Rectal smooth muscle tissue (tissue), 1 donor: ENCODE measurements at regions not wholly inside any gene's neighbourhood (a gene's known extent, or its start where the extent isn't known, plus 50 kb on each side); places are given as distances from the start of the nearest gene placed in this dataset.

Experiments
- H3K27ac ChIP-seq: one replicate; pipeline ENCODE4 v1.7.0; 2013; ENCODE audit warnings: low read depth, low read length, inconsistent platforms
- H3K27me3 ChIP-seq: one replicate; pipeline ENCODE4 v1.7.0; 2013; ENCODE audit warnings: low read length; ENCODE audit not compliant: control insufficient read depth, insufficient read depth
- H3K36me3 ChIP-seq: one replicate; pipeline ENCODE4 v1.7.0; 2013; ENCODE audit warnings: low read length; ENCODE audit not compliant: control insufficient read depth, insufficient read depth
- H3K4me1 ChIP-seq: one replicate; pipeline ENCODE4 v1.7.0; 2013; ENCODE audit warnings: low read length; ENCODE audit not compliant: control insufficient read depth, insufficient read depth
- H3K4me3 ChIP-seq: one replicate; pipeline ENCODE4 v1.7.0; 2013; ENCODE audit warnings: low read length
- H3K9ac ChIP-seq: one replicate; pipeline ENCODE4 v1.7.0; 2013; ENCODE audit warnings: low read length

DNA sequence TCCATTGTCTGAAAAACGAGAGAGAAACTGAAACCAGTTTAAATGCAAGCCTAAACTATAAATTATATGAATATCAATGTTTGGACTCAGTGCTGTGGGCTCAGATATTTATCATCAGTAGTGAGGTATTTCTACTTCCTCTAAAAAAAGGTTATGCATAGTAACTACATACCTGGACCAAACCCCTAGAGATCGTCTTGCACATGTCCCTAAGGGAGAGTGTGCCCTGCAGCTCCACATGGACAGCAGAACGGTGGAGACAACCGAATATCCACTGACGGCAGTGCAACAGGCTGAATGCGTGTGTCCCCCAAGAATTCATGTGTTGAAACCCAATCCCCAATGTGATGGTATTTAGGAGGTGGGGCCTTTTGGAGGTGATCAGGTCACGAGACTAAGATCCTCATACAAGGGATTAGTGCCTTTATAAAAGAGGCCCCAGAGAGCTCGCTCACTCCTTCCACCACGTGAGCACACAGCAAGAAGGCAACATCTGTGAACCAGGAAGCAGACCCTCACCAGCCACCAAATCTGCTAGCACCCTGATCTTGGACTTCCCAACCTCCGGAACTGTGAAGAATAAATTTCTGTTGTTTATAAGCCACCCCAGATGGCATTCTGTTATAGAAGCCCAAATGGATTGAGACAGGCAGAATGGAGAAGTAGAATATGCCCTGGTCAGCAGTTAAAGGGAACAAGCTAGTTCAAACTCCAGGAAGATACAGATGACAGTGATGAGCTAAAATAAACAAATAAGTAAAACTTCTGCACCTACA lies 208.4 kb downstream of the ANAPC1 start:
- Histone ChIP-seq H3K27me3 (no peaks in the 10 kb centered on the region), H3K9ac (no peak overlapping the region), H3K4me3 (no peak overlapping the region), H3K27ac (no peak overlapping the region), H3K4me1 (no peaks in the 10 kb centered on the region), H3K36me3 (no peaks in the 10 kb centered on the region)

DNA sequence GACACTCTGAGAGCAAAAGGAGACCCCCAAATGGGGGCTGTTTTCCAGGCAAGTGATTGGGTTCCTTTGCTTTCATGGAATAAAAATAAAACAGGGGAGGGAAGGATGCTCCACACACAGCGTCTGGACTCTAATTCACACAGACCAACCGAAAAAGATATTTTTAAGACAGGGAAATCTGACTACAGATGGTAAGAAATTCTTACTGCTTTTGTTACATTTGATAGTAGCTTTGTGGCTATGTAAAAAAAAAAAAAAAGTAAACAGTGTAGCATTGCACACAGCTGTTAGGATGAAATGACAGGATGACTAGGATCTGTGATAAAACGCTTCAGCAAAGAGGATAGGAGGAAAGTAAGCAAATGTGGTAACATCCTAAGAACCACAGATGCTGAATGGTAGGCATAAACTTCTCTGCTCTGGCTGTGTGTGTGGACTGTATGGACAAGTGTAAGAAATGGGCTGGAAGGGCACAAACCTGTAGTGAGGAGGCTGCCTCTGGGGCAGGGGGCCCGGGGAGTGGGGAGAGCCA lies 207.6 kb downstream of the ANAPC1 start:
- Histone ChIP-seq H3K4me1 (no peaks in the 10 kb centered on the region), H3K9ac (no peak overlapping the region), H3K36me3 (no peaks in the 10 kb centered on the region), H3K4me3 (no peak overlapping the region), H3K27ac (no peak overlapping the region), H3K27me3 (no peaks in the 10 kb centered on the region)

DNA sequence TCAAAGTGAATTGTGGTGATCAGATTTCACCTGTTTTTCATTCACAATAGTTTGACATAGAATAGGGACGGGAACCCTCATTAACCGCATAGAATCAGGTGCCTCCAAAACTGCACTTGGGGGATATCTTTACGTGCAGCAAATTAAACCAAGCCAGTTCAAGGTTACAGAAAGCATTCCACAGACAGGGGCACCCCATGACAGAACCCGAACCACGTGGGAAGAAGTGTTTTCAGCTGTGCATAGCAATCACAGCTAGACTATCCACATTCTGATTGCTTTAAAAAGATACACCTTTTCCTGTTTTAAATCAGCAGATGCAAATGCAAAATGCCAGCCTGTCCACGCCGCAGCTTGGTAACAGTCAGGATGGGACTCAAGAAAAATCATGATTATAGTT lies 205.8 kb downstream of the ANAPC1 start:
- Histone ChIP-seq H3K27ac (no peak overlapping the region), H3K4me1 (no peaks in the 10 kb centered on the region), H3K4me3 (no peak overlapping the region), H3K36me3 (no peaks in the 10 kb centered on the region), H3K27me3 (no peaks in the 10 kb centered on the region), H3K9ac (no peak overlapping the region)

DNA sequence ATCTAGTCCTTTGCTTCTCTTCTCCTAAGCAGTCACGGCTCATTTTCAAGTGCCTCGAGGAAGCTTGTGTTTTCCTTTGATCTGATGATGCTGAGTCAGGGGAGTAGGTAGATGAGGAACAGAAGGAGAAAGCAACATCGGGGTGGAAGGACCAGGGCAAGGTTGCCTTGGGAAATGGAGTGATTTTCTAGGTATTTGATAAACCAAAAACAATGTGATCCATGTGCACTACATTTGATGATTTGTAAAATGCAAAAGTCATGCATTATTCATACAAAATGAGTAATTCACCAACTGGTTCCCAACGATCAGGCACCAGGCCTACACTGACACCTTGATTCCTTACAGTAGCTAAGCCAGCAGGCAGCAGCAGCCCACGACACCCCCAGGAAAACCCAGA lies 205.3 kb downstream of the ANAPC1 start:
- no peaks in the 10 kb centered on the region for H3K27me3 ChIP-seq
- H3K9ac ChIP-seq: no peak overlapping the region

DNA sequence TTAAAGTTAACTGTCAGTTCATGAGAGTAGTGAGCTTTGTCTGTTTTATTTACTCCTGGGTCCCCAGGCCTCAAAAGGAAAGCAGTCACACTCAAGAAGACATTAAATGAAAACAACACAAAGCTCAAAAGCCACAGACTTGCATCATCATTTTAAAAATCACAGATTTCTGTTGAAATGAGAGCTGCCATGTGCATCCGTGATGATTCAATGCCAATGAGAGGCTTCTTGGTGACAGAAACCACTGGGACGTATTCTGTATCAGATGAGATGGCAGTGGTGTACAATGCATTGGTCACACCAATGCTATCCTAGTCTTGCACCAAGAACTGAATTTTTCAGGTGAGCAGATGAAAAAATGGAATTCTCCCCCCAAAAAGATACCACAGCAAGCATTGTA lies 204.8 kb downstream of the ANAPC1 start:
- Histone ChIP-seq H3K27me3 (no peaks in the 10 kb centered on the region), H3K4me1 (no peaks in the 10 kb centered on the region), H3K27ac (no peak overlapping the region), H3K9ac (no peak overlapping the region), H3K4me3 (no peak overlapping the region), H3K36me3 (no peaks in the 10 kb centered on the region)

More for the DNA sequence above, 205.3 kb downstream of the ANAPC1 start:
- H3K4me1 ChIP-seq: no peaks in the 10 kb centered on the region
- no peak overlapping the region for H3K27ac ChIP-seq
- no peak overlapping the region for H3K4me3 ChIP-seq
- no peaks in the 10 kb centered on the region for H3K36me3 ChIP-seq

DNA sequence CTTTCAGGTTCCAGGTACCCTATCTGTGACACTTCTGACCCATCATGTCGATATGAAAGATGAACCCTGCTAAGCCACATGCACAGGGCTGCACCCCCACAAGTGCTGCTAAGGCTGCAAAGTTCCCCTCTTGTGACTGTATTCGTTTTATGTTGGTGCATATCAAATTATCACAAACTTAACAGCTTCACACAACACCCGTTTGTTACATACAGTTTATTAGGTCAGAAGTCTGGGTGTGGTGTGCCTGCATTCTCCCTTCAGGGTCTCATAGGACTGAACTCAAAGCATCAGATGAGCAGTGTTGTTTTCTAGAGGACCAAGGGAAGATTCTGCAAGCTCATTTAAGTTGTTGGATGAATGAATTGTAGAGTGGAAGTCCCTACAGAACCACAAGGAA lies 199.4 kb downstream of the ANAPC1 start:
- no peak overlapping the region for H3K27ac ChIP-seq
- H3K36me3 ChIP-seq: no peaks in the 10 kb centered on the region
- no peaks in the 10 kb centered on the region for H3K27me3 ChIP-seq
- H3K9ac ChIP-seq: no peak overlapping the region
- H3K4me1 ChIP-seq: no peaks in the 10 kb centered on the region
- H3K4me3 ChIP-seq: no peak overlapping the region

DNA sequence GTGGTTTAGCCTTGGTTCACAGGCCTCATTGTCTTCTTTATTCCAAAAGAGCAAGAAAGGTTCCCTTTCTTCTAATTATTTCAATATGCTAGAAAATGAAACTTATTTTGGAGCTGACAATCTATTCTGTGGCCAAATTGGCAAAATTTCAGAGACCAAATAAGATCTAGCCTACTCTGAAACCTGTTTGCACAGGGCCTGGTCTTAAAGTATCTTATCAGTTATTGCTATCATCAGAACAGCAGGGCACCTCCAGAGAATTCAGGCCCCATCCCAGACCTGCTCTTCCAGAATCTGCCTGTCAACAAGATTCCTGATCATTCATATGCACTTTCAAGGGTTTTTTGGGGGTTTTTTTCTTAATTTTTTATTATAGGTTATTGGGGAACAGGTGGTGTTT lies 198.7 kb downstream of the ANAPC1 start:
- no peaks in the 10 kb centered on the region for H3K27me3 ChIP-seq
- no peak overlapping the region for H3K9ac ChIP-seq
- H3K27ac ChIP-seq: no peak overlapping the region
- no peaks in the 10 kb centered on the region for H3K4me1 ChIP-seq
- no peaks in the 10 kb centered on the region for H3K36me3 ChIP-seq
- H3K4me3 ChIP-seq: no peak overlapping the region

DNA sequence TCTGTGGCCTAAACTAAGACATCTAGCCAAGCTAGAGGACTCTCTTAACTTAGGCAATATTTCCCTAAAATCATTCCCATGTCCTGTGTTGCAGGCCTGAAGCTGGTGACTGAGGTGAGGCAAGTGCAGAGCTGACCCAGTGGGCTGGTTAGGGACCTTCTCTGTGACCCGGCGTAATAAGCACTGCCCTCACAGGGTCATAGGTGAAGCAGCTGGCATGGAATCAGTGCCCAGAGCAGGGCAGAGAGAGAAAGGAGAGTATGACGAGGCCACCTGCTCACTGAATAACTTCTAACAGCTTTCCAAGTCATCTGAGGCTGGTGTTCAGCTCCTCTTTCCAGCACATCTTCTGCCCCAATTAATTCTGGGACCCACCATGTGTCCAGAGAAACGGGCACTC lies 197.0 kb downstream of the ANAPC1 start:
- Histone ChIP-seq H3K4me1 (peaks cover 2% of the 10 kb centered on the region), H3K27ac (no peak overlapping the region), H3K36me3 (no peaks in the 10 kb centered on the region), H3K27me3 (no peaks in the 10 kb centered on the region), H3K9ac (no peak overlapping the region), H3K4me3 (no peak overlapping the region)

DNA sequence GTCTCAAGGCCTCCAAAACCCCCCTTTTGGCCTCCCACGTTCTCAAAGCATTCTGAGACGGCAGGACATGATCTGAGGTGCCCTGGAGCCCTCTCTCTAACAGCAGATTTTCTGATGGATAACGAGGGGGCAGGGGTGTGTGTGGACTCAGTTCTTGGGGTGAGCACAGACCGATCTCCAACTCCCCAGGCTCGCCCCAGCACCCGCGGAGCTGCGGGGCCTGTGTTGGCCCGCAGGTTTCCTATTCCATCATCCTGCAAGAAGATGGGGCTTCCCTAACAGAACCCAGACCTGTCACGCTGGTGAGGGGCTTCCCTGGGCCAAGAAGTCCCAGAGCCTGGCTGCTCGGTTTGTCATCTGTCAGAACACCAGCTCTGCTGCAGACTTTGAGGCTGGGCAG lies 196.1 kb downstream of the ANAPC1 start:
- H3K4me3 ChIP-seq: no peak overlapping the region
- H3K9ac ChIP-seq: no peak overlapping the region
- H3K4me1 ChIP-seq: peaks cover 2% of the 10 kb centered on the region
- H3K36me3 ChIP-seq: no peaks in the 10 kb centered on the region
- H3K27ac ChIP-seq: no peak overlapping the region
- H3K27me3 ChIP-seq: no peaks in the 10 kb centered on the region

DNA sequence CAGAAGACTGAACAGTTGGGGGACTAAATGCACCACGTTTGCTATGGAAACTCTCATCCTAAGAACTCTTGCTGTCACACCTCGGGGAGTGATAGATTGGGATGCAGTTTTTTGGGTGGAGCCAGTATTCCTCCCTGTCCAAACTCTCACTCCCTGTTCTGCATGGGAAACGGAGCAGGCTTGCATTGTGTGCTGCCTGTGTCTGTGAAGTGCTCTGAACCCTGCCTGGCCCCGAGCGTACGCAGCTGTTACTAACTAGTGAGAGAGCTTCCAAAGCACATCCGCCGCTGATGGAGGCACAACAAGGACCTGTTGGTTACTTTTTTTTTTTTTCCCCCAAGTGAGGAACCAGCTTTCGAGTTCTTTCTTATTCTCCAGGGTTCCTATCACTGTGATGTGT lies 195.5 kb downstream of the ANAPC1 start:
- no peaks in the 10 kb centered on the region for H3K27me3 ChIP-seq
- no peaks in the 10 kb centered on the region for H3K36me3 ChIP-seq
- H3K4me1 ChIP-seq: peaks cover 2% of the 10 kb centered on the region
- H3K4me3 ChIP-seq: no peak overlapping the region
- H3K27ac ChIP-seq: no peak overlapping the region
- no peak overlapping the region for H3K9ac ChIP-seq

DNA sequence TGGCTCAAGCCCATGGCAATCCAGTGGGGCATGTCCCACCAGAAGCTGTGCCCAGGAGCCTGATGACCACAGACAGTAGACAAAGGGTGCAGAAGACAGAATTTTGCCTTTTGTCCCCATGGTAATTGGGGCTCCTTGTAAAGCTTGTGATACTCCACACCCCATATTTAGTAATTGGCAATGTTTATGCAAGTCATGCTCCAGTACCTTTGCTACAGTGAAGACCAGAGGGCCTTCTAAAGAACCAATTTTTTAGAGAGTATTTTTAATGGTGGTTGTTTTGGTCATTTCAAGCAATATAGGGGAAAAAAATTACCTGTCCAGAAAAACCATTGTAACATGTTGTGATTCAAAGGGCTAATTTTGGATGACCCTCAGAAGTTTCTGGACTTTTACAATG lies 194.8 kb downstream of the ANAPC1 start:
- H3K27me3 ChIP-seq: no peaks in the 10 kb centered on the region
- H3K27ac ChIP-seq: no peak overlapping the region
- H3K4me3 ChIP-seq: no peak overlapping the region
- no peaks in the 10 kb centered on the region for H3K36me3 ChIP-seq
- H3K9ac ChIP-seq: no peak overlapping the region
- peaks cover 2% of the 10 kb centered on the region for H3K4me1 ChIP-seq

DNA sequence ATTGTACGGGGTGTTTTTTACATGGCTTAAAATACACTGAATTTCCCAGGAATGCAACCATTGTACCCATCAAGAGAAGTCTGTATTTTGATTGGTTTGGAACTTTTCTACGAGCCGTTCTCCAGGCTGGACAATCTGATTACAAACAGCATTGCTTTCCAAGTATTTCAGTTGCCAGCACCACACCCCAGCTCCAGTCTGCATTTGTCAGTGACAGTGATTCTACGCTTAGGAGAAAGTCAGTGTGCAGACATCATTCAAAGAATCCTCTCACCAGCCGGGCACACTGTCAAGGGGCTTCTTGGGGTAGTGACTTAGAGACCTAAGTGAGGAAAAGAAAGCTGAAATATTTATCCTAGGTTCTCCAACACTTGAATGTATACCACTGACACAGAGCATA lies 194.1 kb downstream of the ANAPC1 start:
- Histone ChIP-seq H3K27me3 (no peaks in the 10 kb centered on the region), H3K9ac (no peak overlapping the region), H3K4me3 (no peak overlapping the region), H3K4me1 (peaks cover 2% of the 10 kb centered on the region), H3K36me3 (no peaks in the 10 kb centered on the region), H3K27ac (no peak overlapping the region)

DNA sequence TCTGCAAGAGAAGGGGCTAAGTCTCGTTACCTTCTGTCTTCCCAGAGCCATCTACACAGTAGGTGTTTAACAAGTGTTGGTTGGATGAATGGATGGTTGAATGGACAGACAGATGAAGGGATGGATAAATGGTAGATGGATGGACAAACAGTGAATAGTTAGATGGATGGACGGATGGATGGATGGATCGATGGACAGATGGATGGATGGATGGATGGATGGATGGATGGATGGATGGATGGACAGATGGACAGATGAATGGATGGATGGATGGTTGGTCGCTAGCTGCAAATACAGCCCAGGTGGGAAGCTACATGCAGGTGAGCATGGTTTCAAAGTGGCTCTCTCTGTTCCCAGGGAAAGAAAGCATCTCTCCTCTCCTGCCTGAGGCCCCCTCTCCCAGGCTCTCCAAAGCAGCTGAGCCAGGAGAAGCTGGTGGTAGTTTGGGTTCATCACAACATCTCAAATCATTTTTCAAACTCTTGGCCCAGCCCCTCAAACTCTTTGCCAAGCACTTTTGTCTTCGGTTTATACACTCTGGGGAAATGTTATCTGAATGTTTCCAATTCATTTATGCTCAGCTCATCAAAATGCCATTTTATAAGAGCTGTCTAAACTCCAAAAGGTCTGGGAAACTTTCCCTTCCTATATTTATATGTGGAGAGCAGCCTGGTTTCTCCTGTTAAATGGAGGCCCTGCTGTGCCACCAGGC lies 192.7 kb downstream of the ANAPC1 start:
- H3K27me3 ChIP-seq: no peaks in the 10 kb centered on the region
- peaks cover 2% of the 10 kb centered on the region for H3K4me1 ChIP-seq
- H3K27ac ChIP-seq: no peak overlapping the region
- H3K4me3 ChIP-seq: no peak overlapping the region
- H3K9ac ChIP-seq: no peak overlapping the region
- H3K36me3 ChIP-seq: no peaks in the 10 kb centered on the region
